ENCODE measurements at regions not wholly inside any gene's neighbourhood (a gene's known extent, or its start where the extent isn't known, plus 50 kb on each side); places are given as distances from the start of the nearest gene placed in this dataset.
"Not testable (repeated sequence)": the region's sequence is repeated elsewhere in the genome, so short reads cannot be mapped to it uniquely, and the experiment has no call there.

DNA sequence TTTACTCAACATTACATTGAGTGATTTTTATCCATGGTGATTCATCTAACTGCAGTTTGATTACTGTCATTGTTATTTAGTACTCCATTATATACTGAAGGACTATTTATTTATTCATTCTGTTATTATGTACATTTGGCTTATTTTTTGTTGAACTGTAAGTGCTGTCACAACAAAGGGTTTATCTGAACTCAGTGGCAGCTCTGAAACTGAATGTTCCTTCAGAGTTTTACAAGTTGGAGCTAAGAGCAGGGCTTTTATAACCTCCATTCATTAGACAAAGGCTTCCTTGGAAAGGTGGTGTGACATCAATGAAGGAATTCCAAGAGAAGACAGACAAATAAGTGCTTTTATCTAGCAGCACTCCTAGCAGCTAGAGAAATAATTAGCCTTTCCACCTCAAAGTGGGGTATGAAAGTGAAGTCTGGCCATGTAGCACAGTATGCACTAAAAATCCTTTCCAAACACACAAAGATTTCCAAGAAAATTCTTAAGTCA, 83.3 kb upstream of the GORAB start:
- H3K9me2 ChIP-seq (ENCODE audit: insufficient read depth, low read length), result no peaks in the 10 kb centered on the region
- POLR2A ChIA-PET, result no interaction called here
- DNase-seq (ENCODE audit: low spot score), result no peak
- H3K9me3 ChIP-seq (ENCODE audit: low read length), result no peaks in the 10 kb centered on the region
- no peaks in the 10 kb centered on the region for H3K4me1 ChIP-seq (ENCODE audit: insufficient read depth, low read length, poor library complexity, severe bottlenecking)
- H3K4me3 ChIP-seq (ENCODE audit: low read depth, low read length, poor library complexity, severe bottlenecking), result no peak overlapping the region
- BruUV-seq (replicated peaks), result no TSS peak
- no peak overlapping the region for H3K27ac ChIP-seq (ENCODE audit: low read depth, low read length, poor library complexity, severe bottlenecking)
- H4K20me1 ChIP-seq (ENCODE audit: insufficient read depth, low read length), result no peaks in the 10 kb centered on the region
- TF ChIP-seq EZH2phosphoT487 (IDR thresholded peaks at IDR 0.05; ENCODE audit: borderline replicate concordance, low read depth, low read length), result no peak
- TF ChIP-seq, protein P1, sequence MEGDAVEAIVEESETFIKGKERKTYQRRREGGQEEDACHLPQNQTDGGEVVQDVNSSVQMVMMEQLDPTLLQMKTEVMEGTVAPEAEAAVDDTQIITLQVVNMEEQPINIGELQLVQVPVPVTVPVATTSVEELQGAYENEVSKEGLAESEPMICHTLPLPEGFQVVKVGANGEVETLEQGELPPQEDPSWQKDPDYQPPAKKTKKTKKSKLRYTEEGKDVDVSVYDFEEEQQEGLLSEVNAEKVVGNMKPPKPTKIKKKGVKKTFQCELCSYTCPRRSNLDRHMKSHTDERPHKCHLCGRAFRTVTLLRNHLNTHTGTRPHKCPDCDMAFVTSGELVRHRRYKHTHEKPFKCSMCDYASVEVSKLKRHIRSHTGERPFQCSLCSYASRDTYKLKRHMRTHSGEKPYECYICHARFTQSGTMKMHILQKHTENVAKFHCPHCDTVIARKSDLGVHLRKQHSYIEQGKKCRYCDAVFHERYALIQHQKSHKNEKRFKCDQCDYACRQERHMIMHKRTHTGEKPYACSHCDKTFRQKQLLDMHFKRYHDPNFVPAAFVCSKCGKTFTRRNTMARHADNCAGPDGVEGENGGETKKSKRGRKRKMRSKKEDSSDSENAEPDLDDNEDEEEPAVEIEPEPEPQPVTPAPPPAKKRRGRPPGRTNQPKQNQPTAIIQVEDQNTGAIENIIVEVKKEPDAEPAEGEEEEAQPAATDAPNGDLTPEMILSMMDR (conservative IDR thresholded peaks at IDR 0.05; ENCODE audit: low read length), result no peak
- CTCF ChIA-PET (ENCODE audit: unreplicated experiment), result no interaction called here
- intact Hi-C loops (cut with micrococcal nuclease; ENCODE audit: unreplicated experiment), result no loop called here
- no peak overlapping the region for H2AFZ ChIP-seq (ENCODE audit: low read length)
- no peaks in the 10 kb centered on the region for H3K36me3 ChIP-seq (ENCODE audit: insufficient read depth, low read length)
- H3K4me2 ChIP-seq (ENCODE audit: low read length), result no peak overlapping the region
- H3K79me2 ChIP-seq (ENCODE audit: insufficient read depth, low read depth, low read length), result no peaks in the 10 kb centered on the region

DNA sequence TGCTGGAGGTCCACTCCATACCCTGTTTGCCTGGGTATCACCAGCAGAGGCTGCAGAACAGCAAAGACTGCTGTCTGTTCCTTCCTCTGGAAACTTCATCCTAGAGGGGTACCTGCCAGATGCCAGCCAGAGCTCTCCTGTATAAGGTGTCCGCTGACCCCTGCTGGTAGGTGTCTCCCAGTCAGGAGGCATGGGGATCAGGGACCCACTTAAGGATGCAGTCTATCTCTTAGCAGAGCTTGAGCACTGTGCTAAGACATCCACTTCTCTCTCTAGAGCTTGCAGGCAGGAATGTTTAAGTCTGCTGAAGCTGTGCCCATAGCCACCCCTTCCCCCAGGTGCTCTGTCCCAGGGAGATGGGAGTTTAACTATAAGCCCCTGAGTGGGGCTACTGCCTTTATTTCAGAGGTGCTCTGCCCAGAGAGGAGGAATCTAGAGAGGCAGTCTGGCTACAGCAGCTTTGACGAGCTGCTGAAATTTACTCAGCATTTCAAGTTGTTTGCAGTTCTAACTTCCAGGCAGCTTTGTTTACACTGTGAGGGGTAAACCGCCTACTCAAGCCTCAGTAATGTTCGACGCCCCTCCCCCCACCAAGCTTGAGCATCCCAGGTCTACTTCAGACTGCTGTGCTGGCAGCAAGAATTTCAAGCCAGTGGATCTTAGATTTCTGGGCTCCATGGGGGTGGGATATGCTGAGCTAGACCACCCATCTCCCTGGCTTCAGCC, 74.5 kb upstream of the GORAB start:
- DNase-seq (ENCODE audit: low spot score), result peak; percentile 8
- H3K36me3 ChIP-seq (ENCODE audit: insufficient read depth, low read length); H3K27ac ChIP-seq (ENCODE audit: low read depth, low read length, poor library complexity, severe bottlenecking); H3K9me2 ChIP-seq (ENCODE audit: insufficient read depth, low read length); CTCF ChIA-PET (ENCODE audit: unreplicated experiment); H2AFZ ChIP-seq (ENCODE audit: low read length); H4K20me1 ChIP-seq (ENCODE audit: insufficient read depth, low read length); intact Hi-C loops (cut with micrococcal nuclease; ENCODE audit: unreplicated experiment); H3K79me2 ChIP-seq (ENCODE audit: insufficient read depth, low read depth, low read length); H3K4me2 ChIP-seq (ENCODE audit: low read length); BruUV-seq (replicated peaks); POLR2A ChIA-PET; H3K4me1 ChIP-seq (ENCODE audit: insufficient read depth, low read length, poor library complexity, severe bottlenecking); H3K9me3 ChIP-seq (ENCODE audit: low read length); H3K4me3 ChIP-seq (ENCODE audit: low read depth, low read length, poor library complexity, severe bottlenecking): not testable (repeated sequence)

DNA sequence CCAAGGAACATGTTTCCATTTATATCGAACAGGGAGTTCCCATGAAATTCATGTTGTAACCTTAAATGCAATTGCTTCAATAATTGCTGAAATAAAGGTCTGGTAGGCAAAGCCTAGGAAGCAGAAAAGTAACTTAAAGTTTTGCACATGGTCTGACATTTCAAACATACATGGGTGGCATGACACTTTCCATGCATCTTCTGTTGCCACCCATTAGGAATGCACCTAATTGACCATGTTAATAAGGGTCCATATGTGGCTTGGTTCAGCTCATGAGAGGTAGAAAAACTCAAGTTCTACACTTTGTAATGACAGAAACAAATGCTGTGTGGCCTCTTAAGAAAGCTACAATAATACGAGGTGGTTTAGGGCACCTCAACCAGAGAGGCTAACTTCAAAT, 72.0 kb upstream of the GORAB start:
- no peak overlapping the region for H3K4me2 ChIP-seq (ENCODE audit: low read length)
- no peaks in the 10 kb centered on the region for H4K20me1 ChIP-seq (ENCODE audit: insufficient read depth, low read length)
- H2AFZ ChIP-seq (ENCODE audit: low read length), result no peak overlapping the region
- CTCF ChIA-PET (ENCODE audit: unreplicated experiment), result no interaction called here
- TF ChIP-seq EZH2phosphoT487 (IDR thresholded peaks at IDR 0.05; ENCODE audit: borderline replicate concordance, low read depth, low read length), result no peak
- TF ChIP-seq, protein P1 (conservative IDR thresholded peaks at IDR 0.05; ENCODE audit: low read length), result no peak
- POLR2A ChIA-PET, result no interaction called here
- no TSS peak for BruUV-seq (replicated peaks)
- no peaks in the 10 kb centered on the region for H3K36me3 ChIP-seq (ENCODE audit: insufficient read depth, low read length)
- no peaks in the 10 kb centered on the region for H3K9me2 ChIP-seq (ENCODE audit: insufficient read depth, low read length)
- no peak overlapping the region for H3K27ac ChIP-seq (ENCODE audit: low read depth, low read length, poor library complexity, severe bottlenecking)
- no peaks in the 10 kb centered on the region for H3K79me2 ChIP-seq (ENCODE audit: insufficient read depth, low read depth, low read length)
- no peak overlapping the region for H3K4me3 ChIP-seq (ENCODE audit: low read depth, low read length, poor library complexity, severe bottlenecking)
- no peaks in the 10 kb centered on the region for H3K9me3 ChIP-seq (ENCODE audit: low read length)
- no peak for DNase-seq (ENCODE audit: low spot score)
- no peaks in the 10 kb centered on the region for H3K4me1 ChIP-seq (ENCODE audit: insufficient read depth, low read length, poor library complexity, severe bottlenecking)
- intact Hi-C loops (cut with micrococcal nuclease; ENCODE audit: unreplicated experiment), result no loop called here

Data from OCI-LY7 (cell line).